Fibroblast of lung (primary cell): ENCODE measurements at regions not wholly inside any gene's neighbourhood (a gene's known extent, or its start where the extent isn't known, plus 50 kb on each side); places are given as distances from the start of the nearest gene placed in this dataset.

Experiments used
- CTCF ChIP-seq, 2 donors: IDR thresholded peaks in 1 of 2; conservative IDR thresholded peaks in 1 of 2; 1 replicate in 1 of 2; 2 replicates in 1 of 2; pipeline ENCODE4 v1.5.1; 2011 to 2012; ENCODE audit warnings: low read length in 2 of 2, control low read depth in 1 of 2, inconsistent platforms in 1 of 2, low read depth in 1 of 2, mild to moderate bottlenecking in 1 of 2
- EZH2 ChIP-seq: IDR thresholded peaks from 2 replicates; pipeline ENCODE4 v1.5.1; 2012; ENCODE audit warnings: low read length, control low read depth, mild to moderate bottlenecking; ENCODE audit errors: missing control alignments

DNA sequence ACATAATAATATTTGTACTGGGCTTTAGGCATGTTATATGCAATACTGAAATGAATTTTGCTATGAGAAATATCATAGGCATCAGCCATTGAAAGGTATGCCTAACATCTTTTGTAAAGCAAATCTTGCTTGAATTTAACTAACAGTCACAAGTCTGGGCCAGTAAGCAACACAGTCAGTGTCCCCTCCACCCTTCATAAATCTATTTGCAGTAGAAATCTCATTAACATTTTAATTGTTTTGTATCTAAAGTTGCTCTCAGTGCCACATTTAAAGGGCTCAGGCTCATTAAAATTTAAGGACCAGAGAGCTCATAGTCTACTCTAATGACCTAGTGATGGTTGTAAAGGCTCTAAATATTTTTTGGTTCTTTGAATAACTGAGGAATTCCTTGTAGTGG lies 167.2 kb upstream of the GOLIM4 start:
- TF ChIP-seq CTCF (conservative IDR thresholded peaks at IDR 0.05 in 1 of 2, IDR thresholded peaks at IDR 0.05 in 1 of 2; ENCODE audit: low read depth in 1 of 2, low read length in 2 of 2): no peak
- no peak for TF ChIP-seq EZH2
